H7 (cell line): ENCODE measurements at regions not wholly inside any gene's neighbourhood (a gene's known extent, or its start where the extent isn't known, plus 50 kb on each side); places are given as distances from the start of the nearest gene placed in this dataset.
A peak's percentile ranks its signal among the peaks of the same experiment; 100 is the strongest.
"Not testable (repeated sequence)": the region's sequence is repeated elsewhere in the genome, so short reads cannot be mapped to it uniquely, and the experiment has no call there.

ENCODE experiments used
- DNase-seq: peaks from one replicate; pipeline ENCODE4 v3.0.0; 2012
- H3K27me3 ChIP-seq: 2 replicates; pipeline ENCODE4 v1.6.0; 2011; ENCODE audit warnings: mild to moderate bottlenecking, low read length; ENCODE audit not compliant: control insufficient read depth, insufficient read depth
- H3K36me3 ChIP-seq: replicated peaks from 2 replicates; pipeline ENCODE4 v1.5.1; 2011; ENCODE audit warnings: low read length; ENCODE audit not compliant: control insufficient read depth, insufficient read depth
- H3K4me3 ChIP-seq: 2 replicates; pipeline ENCODE4 v1.5.1; 2011; ENCODE audit warnings: low read depth, mild to moderate bottlenecking, control low read depth, low read length, moderate library complexity; ENCODE audit not compliant: insufficient read depth

GRCh38 chr16:29191636-29192180 is 206.9 kb downstream of the LAT start:
- not testable (repeated sequence) for DNase-seq, H3K36me3 ChIP-seq, H3K4me3 ChIP-seq, H3K27me3 ChIP-seq

- H3K4me3 ChIP-seq, DNase-seq, H3K27me3 ChIP-seq, H3K36me3 ChIP-seq: not testable (repeated sequence)
Measured at GRCh38 chr16:29190553-29191431, 205.9 kb downstream of the LAT start.

- DNase-seq, H3K4me3 ChIP-seq, H3K36me3 ChIP-seq, H3K27me3 ChIP-seq: not testable (repeated sequence)
Measured at GRCh38 chr16:29188806-29189205, 204.0 kb downstream of the LAT start.

- H3K4me3 ChIP-seq, DNase-seq: not testable (repeated sequence)
Measured at GRCh38 chr16:29186306-29187220, 201.7 kb downstream of the LAT start.

GRCh38 chr16:29185872-29186271 is 201.0 kb downstream of the LAT start:
- not testable (repeated sequence) for DNase-seq, H3K4me3 ChIP-seq, H3K36me3 ChIP-seq

More at GRCh38 chr16:29186306-29187220, 201.7 kb downstream of the LAT start:
- not testable (repeated sequence) for H3K27me3 ChIP-seq, H3K36me3 ChIP-seq

GRCh38 chr16:29184738-29185438 is 200.0 kb downstream of the LAT start:
- not testable (repeated sequence) for DNase-seq, H3K27me3 ChIP-seq

More at GRCh38 chr16:29185872-29186271, 201.0 kb downstream of the LAT start:
- H3K27me3 ChIP-seq, result not testable (repeated sequence)

GRCh38 chr16:29182940-29183868 is 198.4 kb downstream of the LAT start:
- H3K4me3 ChIP-seq, H3K36me3 ChIP-seq, H3K27me3 ChIP-seq, DNase-seq: not testable (repeated sequence)

More at GRCh38 chr16:29184738-29185438, 200.0 kb downstream of the LAT start:
- not testable (repeated sequence) for H3K4me3 ChIP-seq, H3K36me3 ChIP-seq

GRCh38 chr16:29182501-29182900 is 197.6 kb downstream of the LAT start:
- no peak for DNase-seq
- Histone ChIP-seq H3K4me3 (no peak overlapping the region), H3K27me3 (no peaks in the 10 kb centered on the region), H3K36me3 (no peaks in the 10 kb centered on the region)

- H3K36me3 ChIP-seq, H3K27me3 ChIP-seq, H3K4me3 ChIP-seq: not testable (repeated sequence)
- DNase-seq, result peak; percentile 86
Measured at GRCh38 chr16:29181921-29182411, 197.1 kb downstream of the LAT start.

GRCh38 chr16:29181254-29181780 is 196.5 kb downstream of the LAT start:
- not testable (repeated sequence) for H3K4me3 ChIP-seq, H3K36me3 ChIP-seq, DNase-seq, H3K27me3 ChIP-seq

- H3K27me3 ChIP-seq, H3K36me3 ChIP-seq, DNase-seq, H3K4me3 ChIP-seq: not testable (repeated sequence)
Measured at GRCh38 chr16:29180206-29180600, 195.4 kb downstream of the LAT start.

GRCh38 chr16:29179401-29180205 is 194.8 kb downstream of the LAT start:
- H3K4me3 ChIP-seq, H3K27me3 ChIP-seq: not testable (repeated sequence)
- peak; percentile 80 for DNase-seq

More at GRCh38 chr16:29179401-29180205, 194.8 kb downstream of the LAT start:
- not testable (repeated sequence) for H3K36me3 ChIP-seq
